ENCODE measurements at regions not wholly inside any gene's neighbourhood (a gene's known extent, or its start where the extent isn't known, plus 50 kb on each side); places are given as distances from the start of the nearest gene placed in this dataset.

DNA sequence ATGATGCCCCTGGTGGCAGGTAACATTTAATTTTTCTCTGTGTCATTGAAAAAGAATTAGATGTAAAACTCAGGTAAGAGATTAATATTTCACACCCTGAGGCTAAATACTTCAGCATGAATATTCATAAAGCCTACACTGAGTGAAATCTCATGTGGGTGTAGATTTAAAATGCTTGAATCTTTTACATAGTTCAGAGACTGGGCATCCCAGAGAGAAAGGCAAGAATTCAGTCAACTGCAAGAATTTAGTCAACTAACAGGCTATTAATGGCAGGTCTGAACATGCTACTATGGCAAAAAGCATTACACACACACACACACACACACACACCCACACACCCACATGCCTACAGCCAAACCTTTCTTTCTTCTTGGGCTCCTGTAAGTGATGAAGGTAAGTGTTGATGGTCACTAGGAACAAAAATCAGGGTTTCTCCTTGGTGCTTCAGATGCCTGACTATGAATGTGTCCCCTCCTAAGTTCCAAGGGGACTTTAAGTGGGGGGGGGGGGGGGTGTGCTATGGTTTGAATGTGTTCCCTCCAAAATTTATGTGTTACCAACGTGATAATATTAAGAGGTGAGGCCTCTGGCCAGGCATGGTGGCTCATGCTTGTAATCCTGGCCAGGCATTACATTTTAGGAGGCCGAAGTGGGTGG lies 63.7 kb upstream of the PSMD7 start:
- no peak for DNase-seq (ENCODE audit: insufficient read length)
- no peak for FAIRE-seq
- no peak for TF ChIP-seq POLR2AphosphoS5 (IDR thresholded peaks at IDR 0.05; ENCODE audit: low read depth, low read length)
- TF ChIP-seq POLR2A (IDR thresholded peaks at IDR 0.05; ENCODE audit: low read depth, low read length): no peak
- TF ChIP-seq TAF1 (IDR thresholded peaks at IDR 0.05; ENCODE audit: borderline replicate concordance, low read depth, low read length): no peak

DNA sequence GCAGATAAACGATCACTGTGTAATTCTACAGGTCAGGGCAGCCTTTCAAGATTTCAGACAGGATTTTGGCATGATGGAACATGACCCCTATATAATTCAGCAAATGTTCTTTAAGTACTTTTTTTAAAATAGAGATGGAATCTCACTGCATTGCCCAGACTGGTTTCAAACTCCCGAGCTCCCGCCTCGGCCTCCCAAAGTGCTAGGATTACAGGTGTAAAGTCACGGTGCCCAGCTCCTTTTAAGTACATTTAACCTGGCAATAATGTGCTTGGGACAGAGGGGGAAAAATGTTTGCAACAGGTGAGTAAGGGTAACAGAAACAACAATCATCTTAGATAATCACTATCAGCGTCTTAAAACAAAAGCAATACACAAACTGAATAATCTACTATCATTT lies 66.5 kb upstream of the PSMD7 start:
- FAIRE-seq: no peak
- TF ChIP-seq POLR2A (IDR thresholded peaks at IDR 0.05; ENCODE audit: low read depth, low read length) (no peak), POLR2AphosphoS5 (IDR thresholded peaks at IDR 0.05; ENCODE audit: low read depth, low read length) (no peak), TAF1 (IDR thresholded peaks at IDR 0.05; ENCODE audit: borderline replicate concordance, low read depth, low read length) (no peak)
- no peak for DNase-seq (ENCODE audit: insufficient read length)

DNA sequence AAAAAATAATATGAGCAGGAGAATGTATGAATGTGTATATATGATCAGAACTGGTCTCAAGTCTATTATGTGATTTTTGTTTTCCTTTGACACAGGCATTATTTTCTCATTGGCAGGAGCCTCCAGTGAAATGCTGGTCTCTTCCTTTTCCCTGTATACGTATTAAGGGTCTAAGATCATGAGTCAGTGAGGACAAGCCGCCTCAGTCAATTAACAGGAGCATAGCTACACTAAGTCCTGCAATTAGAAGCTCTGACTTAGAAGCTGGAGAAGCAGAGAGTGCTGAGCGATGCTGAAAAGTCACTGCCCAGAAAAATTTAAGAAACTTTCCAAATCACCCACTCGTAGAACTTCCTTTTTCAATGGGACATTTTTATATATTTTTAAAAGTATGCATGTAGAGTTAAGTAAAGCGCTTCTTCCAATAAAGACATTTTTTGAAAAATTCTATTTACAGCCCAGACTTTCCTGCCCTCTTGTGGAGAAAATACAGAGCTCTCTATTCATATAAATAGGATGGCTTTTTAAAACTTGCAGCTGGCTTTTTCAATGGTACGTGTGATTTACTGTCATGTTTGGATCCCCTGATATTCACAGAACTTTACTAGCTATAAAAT lies 70.2 kb upstream of the PSMD7 start:
- FAIRE-seq (no peak), DNase-seq (ENCODE audit: insufficient read length) (no peak)
- TF ChIP-seq POLR2A (IDR thresholded peaks at IDR 0.05; ENCODE audit: low read depth, low read length) (no peak), POLR2AphosphoS5 (IDR thresholded peaks at IDR 0.05; ENCODE audit: low read depth, low read length) (no peak), TAF1 (IDR thresholded peaks at IDR 0.05; ENCODE audit: borderline replicate concordance, low read depth, low read length) (no peak)

DNA sequence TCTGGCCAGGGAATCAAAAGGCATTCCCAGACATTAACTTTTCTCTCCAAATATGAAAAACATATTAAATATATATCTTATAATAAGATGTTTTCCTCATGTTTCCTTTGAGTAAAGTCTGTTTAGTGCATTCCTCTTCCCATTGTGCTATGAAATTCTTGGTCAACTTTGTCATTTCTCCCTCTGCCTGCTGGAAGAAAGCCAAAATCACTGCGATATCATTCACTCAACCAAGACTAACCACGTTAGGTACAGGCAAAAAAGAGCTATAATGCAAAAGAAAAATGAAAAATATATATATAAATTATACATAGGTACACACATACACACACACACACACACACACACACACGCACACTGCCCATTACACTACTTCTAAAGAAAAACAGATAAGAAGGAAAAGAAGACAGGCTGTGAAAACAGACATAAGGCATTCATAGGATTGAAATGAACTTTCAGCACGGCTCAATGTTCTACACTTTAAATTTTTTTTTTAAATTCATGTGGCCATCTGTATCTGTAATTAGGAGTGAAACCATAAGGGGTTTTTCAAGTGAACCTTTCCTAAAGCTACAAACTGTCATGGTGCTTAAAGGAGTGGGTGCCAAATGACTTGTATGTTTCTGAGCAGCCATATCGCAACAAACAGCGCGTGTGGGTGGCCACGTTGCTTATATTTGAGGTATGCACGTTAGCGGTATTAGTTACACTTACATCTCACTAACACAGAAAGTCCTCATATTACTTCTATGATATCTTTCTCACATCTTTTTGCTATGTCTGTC lies 71.6 kb upstream of the PSMD7 start:
- TF ChIP-seq POLR2A (IDR thresholded peaks at IDR 0.05; ENCODE audit: low read depth, low read length) (no peak), TAF1 (IDR thresholded peaks at IDR 0.05; ENCODE audit: borderline replicate concordance, low read depth, low read length) (no peak), POLR2AphosphoS5 (IDR thresholded peaks at IDR 0.05; ENCODE audit: low read depth, low read length) (no peak)
- DNase-seq (ENCODE audit: insufficient read length) (no peak), FAIRE-seq (no peak)

DNA sequence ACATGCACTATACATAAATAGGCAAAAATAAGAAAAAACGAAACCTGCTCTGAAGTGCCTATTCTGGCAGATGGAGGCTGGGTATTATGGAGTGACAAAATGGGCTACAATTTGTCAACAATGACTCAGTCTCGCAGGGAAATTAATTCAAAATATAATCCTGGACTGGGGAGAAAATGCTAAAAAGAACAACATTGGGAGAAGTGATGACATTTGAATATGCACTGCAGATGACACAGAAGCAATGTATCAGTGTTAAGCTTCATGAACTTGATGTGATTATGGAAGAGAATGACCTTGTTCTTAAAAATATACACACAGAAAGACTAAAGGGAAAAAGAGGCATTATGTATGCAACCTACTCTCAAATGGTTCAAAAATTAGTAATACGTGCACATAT lies 74.8 kb upstream of the PSMD7 start:
- DNase-seq (ENCODE audit: insufficient read length): no peak
- no peak for FAIRE-seq
- TF ChIP-seq POLR2AphosphoS5 (IDR thresholded peaks at IDR 0.05; ENCODE audit: low read depth, low read length) (no peak), TAF1 (IDR thresholded peaks at IDR 0.05; ENCODE audit: borderline replicate concordance, low read depth, low read length) (no peak), POLR2A (IDR thresholded peaks at IDR 0.05; ENCODE audit: low read depth, low read length) (no peak)

DNA sequence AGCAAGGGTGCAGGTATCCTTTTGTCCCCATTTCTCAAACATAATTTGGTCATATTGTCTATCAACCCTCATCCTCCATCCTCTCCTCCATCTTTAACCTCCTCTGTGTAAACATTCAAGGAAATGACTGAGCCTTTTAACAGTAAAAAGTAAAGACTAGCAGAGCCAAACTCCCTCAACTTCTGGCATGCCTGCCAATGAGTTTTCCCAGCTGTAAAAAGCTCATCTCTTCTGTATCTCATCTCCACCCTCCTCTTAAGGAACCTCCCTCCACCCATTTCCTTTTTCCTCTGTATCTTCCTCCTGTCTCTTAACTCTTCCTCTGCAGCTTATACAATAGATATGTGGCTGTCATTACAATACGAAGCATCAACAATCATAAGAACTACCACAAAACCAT lies 76.9 kb upstream of the PSMD7 start:
- no peak for DNase-seq (ENCODE audit: insufficient read length)
- no peak for TF ChIP-seq POLR2A (IDR thresholded peaks at IDR 0.05; ENCODE audit: low read depth, low read length)
- TF ChIP-seq POLR2AphosphoS5 (IDR thresholded peaks at IDR 0.05; ENCODE audit: low read depth, low read length): no peak
- TF ChIP-seq TAF1 (IDR thresholded peaks at IDR 0.05; ENCODE audit: borderline replicate concordance, low read depth, low read length): no peak
- FAIRE-seq: no peak

DNA sequence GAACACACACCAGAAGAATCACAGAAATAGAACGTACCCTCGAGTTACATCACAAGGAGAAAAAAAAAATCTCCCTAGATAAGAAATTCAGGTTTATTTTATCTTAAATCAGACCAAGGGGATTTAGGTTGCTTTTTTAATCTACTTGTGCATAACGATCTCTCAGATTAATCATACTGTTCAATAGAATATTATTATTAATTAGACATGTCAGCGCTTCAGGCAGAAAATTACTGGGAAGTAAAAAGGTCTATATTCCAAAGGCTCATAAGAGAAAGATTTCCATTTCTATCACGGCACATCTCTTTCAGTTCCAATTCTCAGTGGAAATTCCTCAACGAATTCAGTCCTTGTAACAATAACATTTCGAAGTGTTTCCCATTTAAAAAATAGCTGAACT lies 77.7 kb upstream of the PSMD7 start:
- no peak for FAIRE-seq
- TF ChIP-seq POLR2A (IDR thresholded peaks at IDR 0.05; ENCODE audit: low read depth, low read length) (no peak), POLR2AphosphoS5 (IDR thresholded peaks at IDR 0.05; ENCODE audit: low read depth, low read length) (no peak), TAF1 (IDR thresholded peaks at IDR 0.05; ENCODE audit: borderline replicate concordance, low read depth, low read length) (no peak)

DNA sequence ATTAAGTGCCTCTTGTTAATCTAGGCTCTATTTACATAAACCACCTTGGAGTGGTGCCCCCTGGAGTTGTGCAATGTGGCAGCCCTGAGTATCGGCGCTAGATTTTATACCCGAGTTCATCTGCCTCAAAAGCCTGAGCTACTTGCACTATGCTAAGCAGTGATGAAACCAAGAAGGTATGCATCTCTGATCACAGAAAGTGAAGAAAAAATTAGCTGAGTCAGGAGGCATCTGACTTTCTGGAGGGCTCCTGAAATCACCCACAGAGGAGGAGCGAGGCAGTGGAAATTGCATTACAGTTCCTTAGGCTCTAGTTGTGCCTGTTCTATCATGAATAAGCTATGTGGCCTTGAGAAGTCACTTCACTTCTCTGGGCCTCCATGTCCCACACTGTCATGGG lies 80.3 kb upstream of the PSMD7 start:
- no peak for DNase-seq (ENCODE audit: insufficient read length)
- FAIRE-seq: no peak
- TF ChIP-seq TAF1 (IDR thresholded peaks at IDR 0.05; ENCODE audit: borderline replicate concordance, low read depth, low read length) (no peak), POLR2A (IDR thresholded peaks at IDR 0.05; ENCODE audit: low read depth, low read length) (no peak), POLR2AphosphoS5 (IDR thresholded peaks at IDR 0.05; ENCODE audit: low read depth, low read length) (no peak)

More for the DNA sequence above, 77.7 kb upstream of the PSMD7 start:
- DNase-seq (ENCODE audit: insufficient read length): no peak

DNA sequence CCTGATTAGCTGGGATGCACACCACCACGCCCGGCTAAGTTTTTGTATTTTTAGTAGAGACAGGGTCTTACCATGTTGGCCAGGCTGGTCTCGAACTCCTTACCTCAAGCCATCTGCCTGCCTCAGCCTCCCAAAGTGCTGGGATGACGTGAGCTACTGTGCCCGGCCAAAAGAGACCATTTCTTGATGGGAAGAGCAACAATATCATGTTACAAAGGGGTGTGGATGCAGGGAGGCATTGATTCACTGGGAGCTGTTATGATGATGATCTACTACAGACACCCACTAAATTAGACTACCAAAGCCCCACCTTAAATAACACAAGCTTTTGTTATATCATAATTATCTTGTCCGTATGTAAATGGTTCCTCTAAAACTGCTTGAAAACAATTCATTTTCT lies 81.4 kb upstream of the PSMD7 start:
- no peak for FAIRE-seq

DNA sequence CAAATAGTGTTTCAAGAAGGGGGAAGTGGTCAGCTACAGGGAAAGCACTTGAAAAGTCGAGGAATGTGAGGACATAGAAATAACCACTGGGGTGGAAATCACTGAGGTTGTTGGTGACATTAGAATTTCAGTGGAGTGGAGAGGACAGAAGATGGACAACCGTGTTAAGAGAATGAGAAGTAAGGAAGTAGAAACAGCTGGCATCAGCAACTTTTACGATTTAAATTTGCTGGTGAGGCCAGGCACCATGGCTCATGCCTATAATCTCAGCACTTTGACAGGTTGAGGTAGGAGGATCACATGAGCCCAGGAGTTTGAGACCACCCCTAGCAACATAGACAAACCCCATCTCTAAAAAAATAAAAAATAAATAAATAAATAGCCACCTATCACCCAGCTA lies 83.2 kb upstream of the PSMD7 start:
- no peak for TF ChIP-seq POLR2A (IDR thresholded peaks at IDR 0.05; ENCODE audit: low read depth, low read length)
- TF ChIP-seq POLR2AphosphoS5 (IDR thresholded peaks at IDR 0.05; ENCODE audit: low read depth, low read length): no peak
- TF ChIP-seq TAF1 (IDR thresholded peaks at IDR 0.05; ENCODE audit: borderline replicate concordance, low read depth, low read length): no peak
- FAIRE-seq: no peak
- no peak for DNase-seq (ENCODE audit: insufficient read length)

More for the DNA sequence above, 81.4 kb upstream of the PSMD7 start:
- TF ChIP-seq TAF1 (IDR thresholded peaks at IDR 0.05; ENCODE audit: borderline replicate concordance, low read depth, low read length) (no peak), POLR2AphosphoS5 (IDR thresholded peaks at IDR 0.05; ENCODE audit: low read depth, low read length) (no peak), POLR2A (IDR thresholded peaks at IDR 0.05; ENCODE audit: low read depth, low read length) (no peak)
- DNase-seq (ENCODE audit: insufficient read length): no peak

DNA sequence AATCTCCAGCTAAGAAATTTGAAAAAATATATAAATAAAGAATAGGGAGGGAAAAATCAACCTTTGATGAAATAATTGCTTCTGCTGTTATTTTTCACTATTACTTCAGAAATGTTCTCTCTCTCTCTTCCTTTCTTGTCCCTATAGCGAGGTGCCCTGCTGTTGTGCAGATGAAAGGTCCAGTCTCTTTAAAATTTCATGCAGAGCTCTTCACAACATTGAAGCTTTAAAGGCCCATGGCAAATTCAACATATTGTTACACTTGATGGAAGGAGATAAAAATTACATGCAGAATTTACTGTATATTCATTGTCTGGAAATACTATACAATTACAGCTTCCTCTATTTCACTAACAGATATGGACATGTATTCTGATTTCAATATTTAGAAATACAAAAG lies 86.4 kb upstream of the PSMD7 start:
- DNase-seq (ENCODE audit: insufficient read length) (no peak), FAIRE-seq (no peak)
- TF ChIP-seq POLR2AphosphoS5 (IDR thresholded peaks at IDR 0.05; ENCODE audit: low read depth, low read length) (no peak), POLR2A (IDR thresholded peaks at IDR 0.05; ENCODE audit: low read depth, low read length) (no peak), TAF1 (IDR thresholded peaks at IDR 0.05; ENCODE audit: borderline replicate concordance, low read depth, low read length) (no peak)
